GM12874 (cell line): ENCODE measurements at regions not wholly inside any gene's neighbourhood (a gene's known extent, or its start where the extent isn't known, plus 50 kb on each side); places are given as distances from the start of the nearest gene placed in this dataset.

Experiments used
- TF ChIP-seq, protein P1 (sequence below): IDR thresholded peaks from 2 replicates; pipeline ENCODE4 v1.5.1; 2011; ENCODE audit warnings: low read depth, mild to moderate bottlenecking, control low read depth, low read length, moderate library complexity; ENCODE audit not compliant: insufficient read depth

GRCh38 chr2:120960770-120961366, 225.2 kb downstream of the GLI2 start:
- TF ChIP-seq, protein P1, sequence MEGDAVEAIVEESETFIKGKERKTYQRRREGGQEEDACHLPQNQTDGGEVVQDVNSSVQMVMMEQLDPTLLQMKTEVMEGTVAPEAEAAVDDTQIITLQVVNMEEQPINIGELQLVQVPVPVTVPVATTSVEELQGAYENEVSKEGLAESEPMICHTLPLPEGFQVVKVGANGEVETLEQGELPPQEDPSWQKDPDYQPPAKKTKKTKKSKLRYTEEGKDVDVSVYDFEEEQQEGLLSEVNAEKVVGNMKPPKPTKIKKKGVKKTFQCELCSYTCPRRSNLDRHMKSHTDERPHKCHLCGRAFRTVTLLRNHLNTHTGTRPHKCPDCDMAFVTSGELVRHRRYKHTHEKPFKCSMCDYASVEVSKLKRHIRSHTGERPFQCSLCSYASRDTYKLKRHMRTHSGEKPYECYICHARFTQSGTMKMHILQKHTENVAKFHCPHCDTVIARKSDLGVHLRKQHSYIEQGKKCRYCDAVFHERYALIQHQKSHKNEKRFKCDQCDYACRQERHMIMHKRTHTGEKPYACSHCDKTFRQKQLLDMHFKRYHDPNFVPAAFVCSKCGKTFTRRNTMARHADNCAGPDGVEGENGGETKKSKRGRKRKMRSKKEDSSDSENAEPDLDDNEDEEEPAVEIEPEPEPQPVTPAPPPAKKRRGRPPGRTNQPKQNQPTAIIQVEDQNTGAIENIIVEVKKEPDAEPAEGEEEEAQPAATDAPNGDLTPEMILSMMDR = no peak

GRCh38 chr2:120961396-120961795, 225.7 kb downstream of the GLI2 start:
- TF ChIP-seq, protein P1 = no peak

- TF ChIP-seq, protein P1 = no peak
Measured at GRCh38 chr2:120963997-120964705, 228.5 kb downstream of the GLI2 start.

DNA sequence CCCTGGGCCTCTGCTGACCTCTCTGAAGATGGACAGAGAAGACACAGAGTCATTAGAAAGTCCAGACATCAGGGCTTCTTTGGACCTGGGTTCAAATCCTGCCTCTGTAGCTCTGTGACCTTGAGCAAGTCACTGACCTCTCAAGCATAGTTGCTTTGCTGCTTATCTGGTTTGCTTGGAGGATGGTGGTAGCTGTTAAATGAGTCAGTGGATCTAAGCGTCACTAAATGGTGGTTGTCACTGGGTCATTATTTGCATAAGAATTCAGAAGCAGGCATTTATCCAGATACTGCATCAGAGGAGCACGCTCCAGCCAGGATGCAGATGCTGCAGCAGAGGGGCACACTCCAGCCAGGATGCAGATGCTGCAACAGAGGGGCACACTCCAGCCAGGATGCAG, 229.2 kb downstream of the GLI2 start:
- TF ChIP-seq, protein P1 = no peak

DNA sequence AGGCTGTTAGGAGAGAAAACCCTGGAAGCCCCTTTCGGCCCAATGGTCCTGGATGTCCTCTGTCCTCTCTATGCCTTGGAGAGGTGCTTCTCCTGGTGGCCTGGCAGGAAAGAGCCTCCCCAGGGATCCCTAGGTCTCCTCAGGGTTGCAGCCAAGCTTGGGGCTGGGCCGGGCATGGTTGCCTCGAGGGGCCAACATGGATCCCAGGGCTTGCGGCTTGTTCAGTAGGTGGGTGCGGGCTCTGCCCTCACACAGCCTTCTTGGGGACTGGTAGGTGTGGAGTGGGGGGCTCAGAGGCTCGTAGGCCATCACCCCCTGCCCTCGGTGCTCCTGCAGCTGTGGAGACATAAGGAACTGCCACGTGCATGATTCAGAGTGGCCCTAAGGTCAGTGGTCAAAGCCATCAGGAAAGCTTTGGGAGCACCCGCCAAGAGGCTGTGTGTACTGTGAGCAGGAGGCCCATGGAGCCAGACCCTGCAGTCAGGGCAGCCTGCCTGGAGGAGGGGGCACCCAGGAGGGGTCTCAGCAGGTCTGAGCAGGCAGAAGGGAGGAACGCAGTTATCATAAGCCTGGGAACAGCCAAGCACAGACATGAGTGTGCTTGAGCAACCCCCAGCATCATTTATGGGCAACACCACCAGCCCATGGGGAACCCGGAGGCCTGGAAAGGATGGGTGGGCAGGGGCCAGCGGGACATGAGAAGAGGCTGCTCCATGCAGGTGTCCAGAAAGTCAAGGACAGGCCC, 231.0 kb downstream of the GLI2 start:
- TF ChIP-seq, protein P1 = no peak

GRCh38 chr2:120968307-120969015, 232.8 kb downstream of the GLI2 start:
- TF ChIP-seq, protein P1 = no peak
